ENCODE measurements at regions not wholly inside any gene's neighbourhood (a gene's known extent, or its start where the extent isn't known, plus 50 kb on each side); places are given as distances from the start of the nearest gene placed in this dataset.

GRCh38 chr9:20197976-20198685, 409.3 kb upstream of the SLC24A2 start:
- no peak overlapping the region for H3K27ac ChIP-seq (ENCODE audit: insufficient read depth, low read depth, low read length)
- no peaks in the 10 kb centered on the region for H4K20me1 ChIP-seq (replicated peaks; ENCODE audit: control insufficient read depth, extremely low read depth, insufficient read depth, low read length)
- no peak overlapping the region for H2AFZ ChIP-seq (ENCODE audit: low read depth, low read length)
- no TSS peak for BruUV-seq (replicated peaks)
- H3K9me1 ChIP-seq (replicated peaks; ENCODE audit: control insufficient read depth, extremely low read depth, insufficient read depth, low read length) = no peaks in the 10 kb centered on the region
- H3K36me3 ChIP-seq (ENCODE audit: control insufficient read depth in 2 of 2, extremely low read depth in 1 of 2, insufficient read depth in 2 of 2, low read length in 2 of 2) = no peaks in the 10 kb centered on the region
- H3K27me3 ChIP-seq (ENCODE audit: control insufficient read depth in 2 of 2, insufficient read depth in 2 of 2, low read length in 2 of 2) = no peaks in the 10 kb centered on the region
- dilution Hi-C loops (cut with MboI; ENCODE audit: extremely low pct_ligation_motif_present, low sequenced_read_pairs) = no loop called here
- intact Hi-C loops (cut with micrococcal nuclease) = loop anchor here (10.0 kb wide), 1 partner anchor 747 kb away; no protein-coding TSS in a partner anchor
- TF ChIP-seq JUN (IDR thresholded peaks at IDR 0.05; ENCODE audit: borderline replicate concordance, insufficient read depth, insufficient read length, low read depth) = no peak
- no peak overlapping the region for H3K9ac ChIP-seq (replicated peaks; ENCODE audit: extremely low read depth, insufficient read depth, low read length)
- H3K9me3 ChIP-seq (replicated peaks; ENCODE audit: control insufficient read depth, insufficient read depth, low read length) = no peaks in the 10 kb centered on the region
- H3K4me3 ChIP-seq (replicated peaks in 1 of 3; ENCODE audit: insufficient read depth in 1 of 3, low read depth in 1 of 3, low read length in 3 of 3) = no peak overlapping the region
- POLR2A ChIA-PET = no interaction called here
- no peaks in the 10 kb centered on the region for H3K4me1 ChIP-seq (ENCODE audit: control insufficient read depth, extremely low read depth, insufficient read depth, low read length)
- FAIRE-seq (no peak), DNase-seq (ENCODE audit: low read depth, low spot score) (no peak)
- no peak overlapping the region for H3K4me2 ChIP-seq (ENCODE audit: insufficient read depth, low read length)
- CTCF ChIA-PET = no interaction called here
- H3K79me2 ChIP-seq (ENCODE audit: control insufficient read depth, insufficient read depth, low read length) = no peaks in the 10 kb centered on the region

GRCh38 chr9:20191228-20191840, 402.5 kb upstream of the SLC24A2 start:
- no peaks in the 10 kb centered on the region for H3K9me3 ChIP-seq (replicated peaks; ENCODE audit: control insufficient read depth, insufficient read depth, low read length)
- no peak for DNase-seq (ENCODE audit: low read depth, low spot score)
- POLR2A ChIA-PET = no interaction called here

More at GRCh38 chr9:20191228-20191840, 402.5 kb upstream of the SLC24A2 start:
- H3K27ac ChIP-seq (ENCODE audit: insufficient read depth, low read depth, low read length) = no peak overlapping the region
- no peaks in the 10 kb centered on the region for H3K27me3 ChIP-seq (ENCODE audit: control insufficient read depth in 2 of 2, insufficient read depth in 2 of 2, low read length in 2 of 2)
- H3K9ac ChIP-seq (replicated peaks; ENCODE audit: extremely low read depth, insufficient read depth, low read length) = no peak overlapping the region
- no peaks in the 10 kb centered on the region for H3K9me1 ChIP-seq (replicated peaks; ENCODE audit: control insufficient read depth, extremely low read depth, insufficient read depth, low read length)
- TF ChIP-seq MYC (IDR thresholded peaks at IDR 0.05; ENCODE audit: low read depth, low read length) (no peak), EZH2 (IDR thresholded peaks at IDR 0.05; ENCODE audit: borderline replicate concordance, low read depth, low read length, severe bottlenecking) (no peak), CTCF (IDR thresholded peaks at IDR 0.05; ENCODE audit: extremely low read depth in 1 of 2, insufficient read depth in 1 of 2, low read depth in 1 of 2, low read length in 2 of 2) (no peak), JUN (IDR thresholded peaks at IDR 0.05; ENCODE audit: borderline replicate concordance, insufficient read depth, insufficient read length, low read depth) (no peak), POLR2AphosphoS5 (IDR thresholded peaks at IDR 0.05; ENCODE audit: insufficient read depth, low read depth, low read length) (no peak), POLR2A (IDR thresholded peaks at IDR 0.05; ENCODE audit: low read depth, low read length) (no peak), GATA2 (IDR thresholded peaks at IDR 0.05; ENCODE audit: insufficient read depth, insufficient read length, low read depth, low read length) (no peak), MAX (IDR thresholded peaks at IDR 0.05; ENCODE audit: insufficient read depth, insufficient read length) (no peak), FOS (IDR thresholded peaks at IDR 0.05; ENCODE audit: borderline replicate concordance, insufficient read depth, low read length) (no peak)
- dilution Hi-C loops (cut with MboI; ENCODE audit: extremely low pct_ligation_motif_present, low sequenced_read_pairs) (no loop called here), intact Hi-C loops (cut with micrococcal nuclease) (loop anchor here (1.0 to 10.0 kb wide), 2 partner anchors 265 to 753 kb away; no protein-coding TSS in a partner anchor)
- BruUV-seq (replicated peaks) = no TSS peak
- H3K4me2 ChIP-seq (ENCODE audit: insufficient read depth, low read length) = no peak overlapping the region
- no peak overlapping the region for H3K4me3 ChIP-seq (replicated peaks in 1 of 3; ENCODE audit: insufficient read depth in 1 of 3, low read depth in 1 of 3, low read length in 3 of 3)
- no peak for FAIRE-seq
- no peaks in the 10 kb centered on the region for H3K79me2 ChIP-seq (ENCODE audit: control insufficient read depth, insufficient read depth, low read length)
- no peaks in the 10 kb centered on the region for H4K20me1 ChIP-seq (replicated peaks; ENCODE audit: control insufficient read depth, extremely low read depth, insufficient read depth, low read length)
- no peaks in the 10 kb centered on the region for H3K36me3 ChIP-seq (ENCODE audit: control insufficient read depth in 2 of 2, extremely low read depth in 1 of 2, insufficient read depth in 2 of 2, low read length in 2 of 2)
- no peak overlapping the region for H2AFZ ChIP-seq (ENCODE audit: low read depth, low read length)
- CTCF ChIA-PET = interaction anchor here (0.7 to 1.0 kb wide), 2 partner anchors 14 to 264 kb away, joined by 3 read pairs; no protein-coding TSS in a partner anchor
- H3K4me1 ChIP-seq (ENCODE audit: control insufficient read depth, extremely low read depth, insufficient read depth, low read length) = no peaks in the 10 kb centered on the region

Measured in endothelial cell of umbilical vein (primary cell).